Stimulated activated CD4-positive, alpha-beta T cell treated with anti-CD3 and anti-CD28 coated beads, Interleukin-4, amount 100 ng/mL, for 1 hour (primary cell): ENCODE measurements at regions not wholly inside any gene's neighbourhood (a gene's known extent, or its start where the extent isn't known, plus 50 kb on each side); places are given as distances from the start of the nearest gene placed in this dataset.

Experiments used
- DNase-seq: peaks from one replicate; pipeline ENCODE4 v3.0.0-alpha.2; 2020

- peak; percentile 49 for DNase-seq
Observed at GRCh38 chr21:25421321-25422028, 185.8 kb downstream of the MRPL39 start.

- no peak for DNase-seq
Observed at GRCh38 chr21:25420831-25421230, 186.4 kb downstream of the MRPL39 start.

- DNase-seq: no peak
Observed at GRCh38 chr21:25416669-25417068, 190.6 kb downstream of the MRPL39 start.

GRCh38 chr21:25412100-25412499, 195.2 kb downstream of the MRPL39 start:
- DNase-seq: no peak

GRCh38 chr21:25409978-25410377, 197.3 kb downstream of the MRPL39 start:
- DNase-seq: no peak

- no peak for DNase-seq
Observed at GRCh38 chr21:25408666-25409065, 198.6 kb downstream of the MRPL39 start.

- no peak for DNase-seq
Observed at GRCh38 chr21:25406887-25407579, 200.2 kb downstream of the MRPL39 start.

GRCh38 chr21:25405984-25406383, 201.3 kb downstream of the MRPL39 start:
- DNase-seq: no peak

GRCh38 chr21:25402134-25402961, 204.9 kb downstream of the MRPL39 start:
- DNase-seq: no peak

GRCh38 chr21:25400427-25400826, 206.9 kb downstream of the MRPL39 start:
- DNase-seq: no peak

- DNase-seq: no peak
Observed at GRCh38 chr21:25398630-25399029, 208.7 kb downstream of the MRPL39 start.

- DNase-seq: peak; percentile 69
Observed at GRCh38 chr21:25396135-25396711, 211.1 kb downstream of the MRPL39 start.

GRCh38 chr21:25391777-25392176, 215.5 kb downstream of the MRPL39 start:
- DNase-seq: no peak

GRCh38 chr21:25390701-25391100, 216.6 kb downstream of the MRPL39 start:
- no peak for DNase-seq

GRCh38 chr21:25387665-25388064, 219.6 kb downstream of the MRPL39 start:
- no peak for DNase-seq

- DNase-seq: no peak
Observed at GRCh38 chr21:25385911-25386474, 221.3 kb downstream of the MRPL39 start.

- no peak for DNase-seq
Observed at GRCh38 chr21:25385341-25385740, 221.9 kb downstream of the MRPL39 start.

GRCh38 chr21:25384782-25385181, 222.5 kb downstream of the MRPL39 start:
- no peak for DNase-seq

GRCh38 chr21:25383545-25383944, 223.7 kb downstream of the MRPL39 start:
- DNase-seq: no peak

- DNase-seq: no peak
Observed at GRCh38 chr21:25381936-25382452, 225.3 kb downstream of the MRPL39 start.

GRCh38 chr21:25375675-25376074, 231.6 kb downstream of the MRPL39 start:
- DNase-seq: no peak
